ENCODE measurements at regions not wholly inside any gene's neighbourhood (a gene's known extent, or its start where the extent isn't known, plus 50 kb on each side); places are given as distances from the start of the nearest gene placed in this dataset.

DNA sequence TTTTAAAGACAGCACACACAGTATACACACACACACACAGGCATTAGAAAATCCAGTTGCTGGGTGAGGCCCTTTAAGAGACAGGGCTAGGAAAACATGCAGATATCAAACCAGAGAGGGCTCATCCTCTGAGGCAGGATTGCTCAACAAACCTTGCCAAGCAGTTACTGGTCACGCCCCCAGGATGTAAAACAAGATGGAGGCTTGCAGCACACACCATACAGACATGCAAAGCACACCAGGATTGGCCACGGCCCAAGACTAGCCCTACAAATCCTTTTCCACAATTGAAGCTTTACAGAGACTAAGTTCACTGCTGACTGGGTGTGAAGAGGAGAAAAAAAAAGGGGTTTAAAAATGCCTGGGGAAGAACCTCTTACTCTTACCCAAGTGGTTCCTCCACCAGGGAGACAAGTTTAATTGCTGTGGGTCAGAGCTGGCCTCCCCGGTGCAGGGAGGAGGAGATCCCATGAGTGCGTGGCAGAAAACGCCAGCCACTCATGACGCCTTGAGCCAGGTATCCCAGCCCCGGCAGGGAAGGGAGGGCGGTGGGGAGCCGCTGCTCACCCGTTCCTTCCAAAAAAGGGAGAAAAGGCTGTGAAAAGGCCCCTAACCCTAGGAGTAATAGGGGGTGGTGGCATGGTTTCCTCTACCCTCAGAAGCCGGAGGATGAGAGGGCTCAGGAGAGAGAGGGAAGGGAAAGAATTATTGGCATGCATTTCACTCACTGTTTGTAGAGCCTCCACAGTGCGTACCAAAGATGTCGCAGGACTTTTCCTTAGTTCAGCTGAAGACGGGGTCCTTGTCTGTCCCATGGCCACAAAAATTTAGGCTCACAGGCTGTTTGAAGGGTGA is 594.6 kb upstream of the ZP4 start:
- no peak for TF ChIP-seq CTCF (conservative IDR thresholded peaks at IDR 0.05)
- no peak for TF ChIP-seq EZH2 (IDR thresholded peaks at IDR 0.05; ENCODE audit: low read depth)
